HEK293 (cell line): ENCODE measurements at regions not wholly inside any gene's neighbourhood (a gene's known extent, or its start where the extent isn't known, plus 50 kb on each side); places are given as distances from the start of the nearest gene placed in this dataset.

Experiments
- CTCF ChIA-PET: fragments of 350-600 bp; formaldehyde crosslinking; extraction: SDS; loops from one replicate; lab custom pipeline; 2021; ENCODE audit warnings: antibody characterized with exemption; lab: Yijun Ruan, JAX
- POLR2A ChIA-PET: fragments of 300-600 bp; formaldehyde crosslinking; extraction: SDS; loops from one replicate; lab custom pipeline; 2020; ENCODE audit warnings: antibody characterized with exemption, inconsistent platforms; lab: Yijun Ruan, JAX
- H3K27ac ChIP-seq: fragments of 200-500 bp; sonication (Bioruptor generic); 2 replicates; pipeline ENCODE4 v1.5.1; 2014; ENCODE audit warnings: low read depth, low read length, control low read depth, inconsistent platforms; ENCODE audit errors: extremely low read depth
- H3K36me3 ChIP-seq, 2 experiments: fragments of 200-500 bp in 1 of 2; sonication (Bioruptor generic) in 1 of 2; 1 replicate in 1 of 2; 2 replicates in 1 of 2; pipeline ENCODE4 v1.5.1; 2014 to 2017; ENCODE audit warnings: inconsistent platforms in 2 of 2, low read length in 2 of 2; ENCODE audit not compliant: control insufficient read depth in 2 of 2, insufficient read depth in 1 of 2
- H3K4me1 ChIP-seq: fragments of 200-500 bp; sonication (Bioruptor generic); 2 replicates; pipeline ENCODE4 v1.5.1; 2014; ENCODE audit warnings: mild to moderate bottlenecking, low read length, inconsistent platforms; ENCODE audit not compliant: control insufficient read depth, insufficient read depth
- H3K4me3 ChIP-seq: 2 replicates; pipeline ENCODE4 v1.5.1; 2011; ENCODE audit warnings: low read depth, mild to moderate bottlenecking, control low read depth, low read length, moderate library complexity
- H3K9me3 ChIP-seq: fragments of 200-500 bp; sonication (Bioruptor generic); 2 replicates; pipeline ENCODE4 v1.5.1; 2014; ENCODE audit warnings: low read depth, low read length, inconsistent platforms; ENCODE audit not compliant: control insufficient read depth, insufficient read depth
- KLF1 ChIP-seq: fragments of 450-650 bp; formaldehyde crosslinking; IDR thresholded peaks from 2 replicates; pipeline ENCODE4 v1.5.1; 2016; ENCODE audit warnings: missing biosample characterization, missing genetic modification characterization
- MEIS1 ChIP-seq: sonication (generic); formaldehyde crosslinking; IDR thresholded peaks from 2 replicates; pipeline ENCODE4 v1.8.1; 2022; ENCODE audit warnings: missing genetic modification reagents, mild to moderate bottlenecking, borderline replicate concordance
- SP3 ChIP-seq: fragments of 450-650 bp; formaldehyde crosslinking; IDR thresholded peaks from 2 replicates; pipeline ENCODE4 v1.5.1; 2016; ENCODE audit warnings: missing biosample characterization, missing genetic modification characterization
- ZFP69B ChIP-seq: fragments of 450-650 bp; formaldehyde crosslinking; IDR thresholded peaks from 2 replicates; pipeline ENCODE4 v1.5.1; 2016; ENCODE audit warnings: missing biosample characterization, missing genetic modification characterization
- ZNF132 ChIP-seq: fragments of 450-650 bp; formaldehyde crosslinking; IDR thresholded peaks from 2 replicates; pipeline ENCODE4 v1.5.1; 2017; ENCODE audit warnings: missing biosample characterization, missing genetic modification characterization, borderline replicate concordance
- ZNF175 ChIP-seq: fragments of 450-650 bp; formaldehyde crosslinking; IDR thresholded peaks from 2 replicates; pipeline ENCODE4 v1.5.1; 2016; ENCODE audit warnings: missing biosample characterization, missing genetic modification characterization
- ZNF202 ChIP-seq: fragments of 450-650 bp; formaldehyde crosslinking; IDR thresholded peaks from 2 replicates; pipeline ENCODE4 v1.5.1; 2016; ENCODE audit warnings: missing biosample characterization, missing genetic modification characterization, borderline replicate concordance
- ZNF354C ChIP-seq: fragments of 450-650 bp; formaldehyde crosslinking; IDR thresholded peaks from 2 replicates; pipeline ENCODE4 v1.5.1; 2016; ENCODE audit warnings: missing biosample characterization, missing genetic modification characterization, low read depth, borderline replicate concordance
- ZNF366 ChIP-seq: fragments of 450-650 bp; formaldehyde crosslinking; conservative IDR thresholded peaks from 2 replicates; pipeline ENCODE4 v1.5.1; 2016; ENCODE audit warnings: missing biosample characterization, missing genetic modification characterization
- ZNF394 ChIP-seq: fragments of 450-650 bp; formaldehyde crosslinking; IDR thresholded peaks from 2 replicates; pipeline ENCODE4 v1.5.1; 2016; ENCODE audit warnings: missing biosample characterization, missing genetic modification characterization, mild to moderate bottlenecking, moderate library complexity, borderline replicate concordance
- ZNF791 ChIP-seq: fragments of 450-650 bp; formaldehyde crosslinking; IDR thresholded peaks from 2 replicates; pipeline ENCODE4 v1.5.1; 2016; ENCODE audit warnings: missing biosample characterization, missing genetic modification characterization
- ZSCAN16 ChIP-seq: fragments of 450-650 bp; formaldehyde crosslinking; IDR thresholded peaks from 2 replicates; pipeline ENCODE4 v1.5.1; 2016; ENCODE audit warnings: missing biosample characterization, missing genetic modification characterization
- TF ChIP-seq, protein P1 (sequence below): fragments of 450-650 bp; formaldehyde crosslinking; IDR thresholded peaks from 2 replicates; pipeline ENCODE4 v1.5.1; 2017; ENCODE audit warnings: missing biosample characterization, missing genetic modification characterization
- TF ChIP-seq, protein P2 (sequence below): fragments of 450-650 bp; formaldehyde crosslinking; IDR thresholded peaks from 2 replicates; pipeline ENCODE4 v1.5.1; 2016; ENCODE audit warnings: missing biosample characterization, missing genetic modification characterization
- TF ChIP-seq, protein P3 (sequence below): fragments of 450-650 bp; formaldehyde crosslinking; IDR thresholded peaks from 2 replicates; pipeline ENCODE4 v1.5.1; 2016; ENCODE audit warnings: missing biosample characterization, missing genetic modification characterization, borderline replicate concordance
- TF ChIP-seq, protein P4 (sequence below): fragments of 450-650 bp; formaldehyde crosslinking; IDR thresholded peaks from 2 replicates; pipeline ENCODE4 v1.5.1; 2016; ENCODE audit warnings: missing biosample characterization, missing genetic modification characterization, borderline replicate concordance

DNA sequence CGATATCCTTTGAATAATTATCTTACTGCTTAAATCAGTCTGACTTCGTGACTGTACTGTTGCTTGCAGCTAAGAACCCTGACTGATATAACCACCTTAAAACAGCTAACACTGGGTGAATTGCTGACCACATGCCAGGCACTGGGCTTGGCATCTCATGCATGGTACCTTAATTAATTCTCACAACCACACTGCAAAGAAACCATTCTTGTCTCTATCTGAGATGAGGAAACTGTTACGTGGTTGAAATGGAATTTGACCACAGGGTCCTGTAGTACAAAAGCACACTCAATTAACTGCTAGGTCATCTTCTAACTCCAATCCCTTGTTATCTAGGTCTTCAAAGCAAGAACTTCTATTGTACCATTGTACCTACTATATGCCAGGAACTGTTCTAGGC is 92.7 kb upstream of the PRICKLE2 start:
- CTCF ChIA-PET, result interaction anchor here (0.7 kb wide), 1 partner anchor 51 kb away, joined by 4 read pairs; no protein-coding TSS in a partner anchor
- no peak for TF ChIP-seq ZSCAN16 (tag by site-specific recombination)
- TF ChIP-seq ZFP69B (tag by site-specific recombination), result no peak
- TF ChIP-seq, protein P1, sequence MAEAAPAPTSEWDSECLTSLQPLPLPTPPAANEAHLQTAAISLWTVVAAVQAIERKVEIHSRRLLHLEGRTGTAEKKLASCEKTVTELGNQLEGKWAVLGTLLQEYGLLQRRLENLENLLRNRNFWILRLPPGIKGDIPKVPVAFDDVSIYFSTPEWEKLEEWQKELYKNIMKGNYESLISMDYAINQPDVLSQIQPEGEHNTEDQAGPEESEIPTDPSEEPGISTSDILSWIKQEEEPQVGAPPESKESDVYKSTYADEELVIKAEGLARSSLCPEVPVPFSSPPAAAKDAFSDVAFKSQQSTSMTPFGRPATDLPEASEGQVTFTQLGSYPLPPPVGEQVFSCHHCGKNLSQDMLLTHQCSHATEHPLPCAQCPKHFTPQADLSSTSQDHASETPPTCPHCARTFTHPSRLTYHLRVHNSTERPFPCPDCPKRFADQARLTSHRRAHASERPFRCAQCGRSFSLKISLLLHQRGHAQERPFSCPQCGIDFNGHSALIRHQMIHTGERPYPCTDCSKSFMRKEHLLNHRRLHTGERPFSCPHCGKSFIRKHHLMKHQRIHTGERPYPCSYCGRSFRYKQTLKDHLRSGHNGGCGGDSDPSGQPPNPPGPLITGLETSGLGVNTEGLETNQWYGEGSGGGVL (tag by site-specific recombination), result no peak
- no peak for TF ChIP-seq KLF1 (tag by site-specific recombination)
- TF ChIP-seq, all 188 proteins: peak for 0
- Histone ChIP-seq H3K4me1 (no peaks in the 10 kb centered on the region), H3K9me3 (no peaks in the 10 kb centered on the region), H3K27ac (no peak overlapping the region), H3K4me3 (no peak overlapping the region), H3K36me3 (no peaks in the 10 kb centered on the region)
- POLR2A ChIA-PET, result no interaction called here

DNA sequence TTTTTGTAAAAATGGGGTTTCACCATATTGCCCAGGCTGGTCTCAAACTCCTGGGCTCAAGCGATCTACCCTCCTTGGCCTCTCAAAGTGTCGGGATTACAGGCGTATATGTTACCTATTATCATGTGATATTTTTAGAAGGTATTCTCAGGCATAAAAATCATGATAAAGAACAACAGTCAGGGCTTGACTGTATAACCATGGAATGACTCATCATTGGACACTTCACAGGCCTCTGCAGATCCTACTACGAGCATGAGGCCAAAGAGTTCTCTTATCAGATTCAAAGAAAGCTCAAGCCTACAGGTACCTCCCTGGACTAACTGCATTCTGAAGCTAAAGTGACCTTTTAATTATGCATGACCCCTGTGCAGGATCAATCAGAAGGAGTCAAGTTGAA is 91.7 kb upstream of the PRICKLE2 start:
- ChIA-PET CTCF (no interaction called here), POLR2A (no interaction called here)
- TF ChIP-seq ZNF175 (tag by site-specific recombination) (no peak), ZNF791 (tag by site-specific recombination) (no peak), ZNF132 (tag by site-specific recombination) (no peak)
- Histone ChIP-seq H3K4me3 (no peak overlapping the region), H3K36me3 (no peaks in the 10 kb centered on the region), H3K27ac (no peak overlapping the region), H3K9me3 (no peaks in the 10 kb centered on the region), H3K4me1 (no peaks in the 10 kb centered on the region)

DNA sequence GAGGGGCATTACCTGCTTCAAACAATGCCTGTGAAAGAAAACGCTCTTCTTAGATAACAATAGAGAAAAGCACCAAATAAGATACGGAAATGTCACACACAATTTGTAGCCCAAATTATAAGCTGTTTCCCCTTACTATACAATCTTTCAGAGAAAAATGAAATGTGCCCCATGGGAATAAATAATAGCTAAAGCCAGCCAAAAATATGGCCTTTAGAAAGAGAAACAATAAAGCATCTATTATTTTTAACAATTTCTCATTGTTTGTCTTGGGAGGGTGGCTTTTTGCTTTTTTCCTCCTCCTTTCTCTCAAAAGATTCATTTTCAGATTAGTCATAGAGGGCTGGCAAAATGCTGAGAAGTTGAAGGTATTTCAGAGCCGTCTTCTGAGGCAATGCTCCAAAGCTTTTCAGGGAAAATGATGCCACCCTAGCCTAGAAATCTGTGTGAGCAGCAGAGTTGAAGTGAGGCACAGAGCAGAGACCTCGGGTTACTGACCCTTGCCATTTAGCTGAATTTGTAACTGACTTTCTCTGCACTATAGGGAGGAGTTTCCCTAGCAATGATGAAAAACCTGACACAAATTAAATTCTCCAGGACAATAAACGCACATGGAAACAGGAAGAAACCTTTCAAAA is 86.3 kb upstream of the PRICKLE2 start:
- Histone ChIP-seq H3K4me3 (no peak overlapping the region), H3K4me1 (no peaks in the 10 kb centered on the region), H3K9me3 (no peaks in the 10 kb centered on the region), H3K27ac (no peak overlapping the region), H3K36me3 (no peaks in the 10 kb centered on the region)
- ChIA-PET POLR2A (no interaction called here), CTCF (no interaction called here)
- TF ChIP-seq, protein P2, sequence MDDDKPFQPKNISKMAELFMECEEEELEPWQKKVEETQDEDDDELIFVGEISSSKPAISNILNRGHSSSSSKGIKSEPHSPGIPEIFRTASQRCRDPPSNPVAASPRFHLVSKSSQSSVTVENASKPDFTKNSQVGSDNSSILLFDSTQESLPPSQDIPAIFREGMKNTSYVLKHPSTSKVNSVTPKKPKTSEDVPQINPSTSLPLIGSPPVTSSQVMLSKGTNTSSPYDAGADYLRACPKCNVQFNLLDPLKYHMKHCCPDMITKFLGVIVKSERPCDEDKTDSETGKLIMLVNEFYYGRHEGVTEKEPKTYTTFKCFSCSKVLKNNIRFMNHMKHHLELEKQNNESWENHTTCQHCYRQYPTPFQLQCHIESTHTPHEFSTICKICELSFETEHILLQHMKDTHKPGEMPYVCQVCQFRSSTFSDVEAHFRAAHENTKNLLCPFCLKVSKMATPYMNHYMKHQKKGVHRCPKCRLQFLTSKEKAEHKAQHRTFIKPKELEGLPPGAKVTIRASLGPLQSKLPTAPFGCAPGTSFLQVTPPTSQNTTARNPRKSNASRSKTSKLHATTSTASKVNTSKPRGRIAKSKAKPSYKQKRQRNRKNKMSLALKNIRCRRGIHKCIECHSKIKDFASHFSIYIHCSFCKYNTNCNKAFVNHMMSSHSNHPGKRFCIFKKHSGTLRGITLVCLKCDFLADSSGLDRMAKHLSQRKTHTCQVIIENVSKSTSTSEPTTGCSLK (tag by site-specific recombination), result no peak
- no peak for TF ChIP-seq ZNF394
- TF ChIP-seq, protein P3, sequence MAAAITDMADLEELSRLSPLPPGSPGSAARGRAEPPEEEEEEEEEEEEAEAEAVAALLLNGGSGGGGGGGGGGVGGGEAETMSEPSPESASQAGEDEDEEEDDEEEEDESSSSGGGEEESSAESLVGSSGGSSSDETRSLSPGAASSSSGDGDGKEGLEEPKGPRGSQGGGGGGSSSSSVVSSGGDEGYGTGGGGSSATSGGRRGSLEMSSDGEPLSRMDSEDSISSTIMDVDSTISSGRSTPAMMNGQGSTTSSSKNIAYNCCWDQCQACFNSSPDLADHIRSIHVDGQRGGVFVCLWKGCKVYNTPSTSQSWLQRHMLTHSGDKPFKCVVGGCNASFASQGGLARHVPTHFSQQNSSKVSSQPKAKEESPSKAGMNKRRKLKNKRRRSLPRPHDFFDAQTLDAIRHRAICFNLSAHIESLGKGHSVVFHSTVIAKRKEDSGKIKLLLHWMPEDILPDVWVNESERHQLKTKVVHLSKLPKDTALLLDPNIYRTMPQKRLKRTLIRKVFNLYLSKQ, result no peak
- TF ChIP-seq ZNF202 (tag by site-specific recombination), result no peak
- TF ChIP-seq ZNF366 (tag by site-specific recombination), result no peak

DNA sequence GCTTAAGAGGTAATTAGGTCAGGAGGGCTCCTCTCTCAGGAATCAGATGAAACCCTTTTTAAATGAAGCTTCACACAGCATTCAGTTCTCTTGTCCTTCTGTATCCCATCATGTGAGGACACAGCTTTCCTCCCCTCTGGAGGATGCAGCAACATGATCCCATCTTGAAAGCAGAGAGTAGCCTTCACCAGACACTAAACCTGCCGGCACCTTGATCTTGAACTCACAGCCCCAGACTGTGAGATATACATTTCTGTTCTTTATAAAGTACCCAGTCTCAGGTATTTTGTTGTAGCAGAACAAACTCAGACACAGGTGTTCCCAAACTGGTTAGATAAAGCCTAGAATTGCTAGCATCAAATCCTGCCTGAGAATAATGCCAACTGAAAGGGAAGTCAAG is 83.7 kb upstream of the PRICKLE2 start:
- Histone ChIP-seq H3K27ac (no peak overlapping the region), H3K4me3 (no peak overlapping the region), H3K36me3 (no peaks in the 10 kb centered on the region), H3K4me1 (no peaks in the 10 kb centered on the region), H3K9me3 (no peaks in the 10 kb centered on the region)
- ChIA-PET CTCF (no interaction called here), POLR2A (no interaction called here)
- TF ChIP-seq SP3 (no peak), ZNF354C (no peak), MEIS1 (CRISPR knock-in tag) (no peak)
- TF ChIP-seq, protein P4, sequence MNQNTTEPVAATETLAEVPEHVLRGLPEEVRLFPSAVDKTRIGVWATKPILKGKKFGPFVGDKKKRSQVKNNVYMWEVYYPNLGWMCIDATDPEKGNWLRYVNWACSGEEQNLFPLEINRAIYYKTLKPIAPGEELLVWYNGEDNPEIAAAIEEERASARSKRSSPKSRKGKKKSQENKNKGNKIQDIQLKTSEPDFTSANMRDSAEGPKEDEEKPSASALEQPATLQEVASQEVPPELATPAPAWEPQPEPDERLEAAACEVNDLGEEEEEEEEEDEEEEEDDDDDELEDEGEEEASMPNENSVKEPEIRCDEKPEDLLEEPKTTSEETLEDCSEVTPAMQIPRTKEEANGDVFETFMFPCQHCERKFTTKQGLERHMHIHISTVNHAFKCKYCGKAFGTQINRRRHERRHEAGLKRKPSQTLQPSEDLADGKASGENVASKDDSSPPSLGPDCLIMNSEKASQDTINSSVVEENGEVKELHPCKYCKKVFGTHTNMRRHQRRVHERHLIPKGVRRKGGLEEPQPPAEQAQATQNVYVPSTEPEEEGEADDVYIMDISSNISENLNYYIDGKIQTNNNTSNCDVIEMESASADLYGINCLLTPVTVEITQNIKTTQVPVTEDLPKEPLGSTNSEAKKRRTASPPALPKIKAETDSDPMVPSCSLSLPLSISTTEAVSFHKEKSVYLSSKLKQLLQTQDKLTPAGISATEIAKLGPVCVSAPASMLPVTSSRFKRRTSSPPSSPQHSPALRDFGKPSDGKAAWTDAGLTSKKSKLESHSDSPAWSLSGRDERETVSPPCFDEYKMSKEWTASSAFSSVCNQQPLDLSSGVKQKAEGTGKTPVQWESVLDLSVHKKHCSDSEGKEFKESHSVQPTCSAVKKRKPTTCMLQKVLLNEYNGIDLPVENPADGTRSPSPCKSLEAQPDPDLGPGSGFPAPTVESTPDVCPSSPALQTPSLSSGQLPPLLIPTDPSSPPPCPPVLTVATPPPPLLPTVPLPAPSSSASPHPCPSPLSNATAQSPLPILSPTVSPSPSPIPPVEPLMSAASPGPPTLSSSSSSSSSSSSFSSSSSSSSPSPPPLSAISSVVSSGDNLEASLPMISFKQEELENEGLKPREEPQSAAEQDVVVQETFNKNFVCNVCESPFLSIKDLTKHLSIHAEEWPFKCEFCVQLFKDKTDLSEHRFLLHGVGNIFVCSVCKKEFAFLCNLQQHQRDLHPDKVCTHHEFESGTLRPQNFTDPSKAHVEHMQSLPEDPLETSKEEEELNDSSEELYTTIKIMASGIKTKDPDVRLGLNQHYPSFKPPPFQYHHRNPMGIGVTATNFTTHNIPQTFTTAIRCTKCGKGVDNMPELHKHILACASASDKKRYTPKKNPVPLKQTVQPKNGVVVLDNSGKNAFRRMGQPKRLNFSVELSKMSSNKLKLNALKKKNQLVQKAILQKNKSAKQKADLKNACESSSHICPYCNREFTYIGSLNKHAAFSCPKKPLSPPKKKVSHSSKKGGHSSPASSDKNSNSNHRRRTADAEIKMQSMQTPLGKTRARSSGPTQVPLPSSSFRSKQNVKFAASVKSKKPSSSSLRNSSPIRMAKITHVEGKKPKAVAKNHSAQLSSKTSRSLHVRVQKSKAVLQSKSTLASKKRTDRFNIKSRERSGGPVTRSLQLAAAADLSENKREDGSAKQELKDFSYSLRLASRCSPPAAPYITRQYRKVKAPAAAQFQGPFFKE (tag by site-specific recombination), result no peak
